NCI-H82 (cell line): ENCODE measurements at regions not wholly inside any gene's neighbourhood (a gene's known extent, or its start where the extent isn't known, plus 50 kb on each side); places are given as distances from the start of the nearest gene placed in this dataset.
A peak's percentile ranks its signal among the peaks of the same experiment; 100 is the strongest.
"Not testable (repeated sequence)": the region's sequence is repeated elsewhere in the genome, so short reads cannot be mapped to it uniquely, and the experiment has no call there.

Source experiments
- DNase-seq: peaks from one replicate; lab custom pipeline; 2025; lab: John Stamatoyannopoulos, UW

- DNase-seq: no peak
Measured at GRCh38 chr14:58752771-58753201, 115.0 kb downstream of the DACT1 start.

DNA sequence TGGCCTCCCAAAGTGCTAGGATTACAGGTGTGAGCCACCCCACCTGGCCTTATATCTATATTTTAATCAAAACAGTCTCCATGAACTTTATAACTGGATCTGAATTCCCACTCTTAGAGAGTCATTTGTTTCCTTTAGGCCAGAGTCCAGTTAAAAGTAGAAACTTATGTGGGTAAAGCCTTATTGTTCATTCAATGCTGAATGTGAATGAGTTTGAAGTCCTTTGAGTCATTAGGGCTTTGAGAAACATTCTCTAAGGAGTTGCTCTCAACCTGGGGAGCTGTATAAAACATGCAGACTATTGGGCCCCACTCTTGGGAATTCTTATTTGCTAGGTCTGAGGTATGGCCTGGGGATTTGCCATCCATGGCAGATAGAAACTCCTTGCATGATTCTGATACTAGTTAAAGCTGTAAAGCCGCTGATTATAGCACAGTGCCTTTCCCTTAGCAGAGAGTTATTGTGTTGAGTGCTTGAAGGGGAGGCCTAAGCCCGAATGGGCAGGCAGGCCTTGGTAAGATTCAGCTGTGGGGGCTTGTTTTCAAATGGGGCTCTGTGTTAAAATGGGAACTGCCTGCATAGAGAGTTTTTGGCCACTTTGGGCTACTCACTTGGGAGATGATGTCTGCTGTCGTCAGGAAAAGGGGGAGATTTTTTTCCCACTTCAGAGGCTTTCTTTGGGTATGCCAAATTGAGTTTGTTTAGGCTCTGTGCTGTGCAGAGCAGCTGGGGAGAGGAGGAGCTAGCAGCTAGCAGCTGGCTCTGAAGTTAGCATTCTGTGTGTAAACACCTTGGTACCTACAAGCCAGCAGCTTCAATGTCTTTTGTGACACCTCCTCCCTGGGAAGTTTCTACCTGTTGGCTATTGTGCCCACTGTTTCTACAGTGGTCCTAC is 117.5 kb downstream of the DACT1 start:
- DNase-seq: peak; percentile 69

- DNase-seq: no peak
Measured at GRCh38 chr14:58760121-58760520, 122.4 kb downstream of the DACT1 start.

DNA sequence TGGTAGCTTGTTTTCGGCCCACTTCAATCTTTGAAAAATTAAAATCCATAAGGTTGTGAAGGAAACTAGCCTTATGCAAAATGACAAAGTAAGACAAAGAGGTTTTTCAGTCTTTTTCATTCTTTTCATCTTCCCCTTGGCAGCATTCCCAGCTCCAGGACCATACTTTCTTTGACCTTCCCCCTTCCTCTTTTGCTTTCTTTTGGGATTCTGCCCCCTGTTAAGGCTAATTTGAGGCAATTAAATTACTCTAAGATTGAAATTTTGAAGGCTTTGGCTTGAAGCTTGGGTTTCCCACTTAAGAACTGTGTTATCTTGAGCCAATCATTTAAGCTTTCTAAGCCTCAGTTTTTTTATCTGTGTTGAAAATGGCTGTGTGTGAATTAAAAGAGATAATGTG is 124.9 kb downstream of the DACT1 start:
- no peak for DNase-seq

- DNase-seq: peak; percentile 86
Measured at GRCh38 chr14:58763210-58763609, 125.4 kb downstream of the DACT1 start.

DNA sequence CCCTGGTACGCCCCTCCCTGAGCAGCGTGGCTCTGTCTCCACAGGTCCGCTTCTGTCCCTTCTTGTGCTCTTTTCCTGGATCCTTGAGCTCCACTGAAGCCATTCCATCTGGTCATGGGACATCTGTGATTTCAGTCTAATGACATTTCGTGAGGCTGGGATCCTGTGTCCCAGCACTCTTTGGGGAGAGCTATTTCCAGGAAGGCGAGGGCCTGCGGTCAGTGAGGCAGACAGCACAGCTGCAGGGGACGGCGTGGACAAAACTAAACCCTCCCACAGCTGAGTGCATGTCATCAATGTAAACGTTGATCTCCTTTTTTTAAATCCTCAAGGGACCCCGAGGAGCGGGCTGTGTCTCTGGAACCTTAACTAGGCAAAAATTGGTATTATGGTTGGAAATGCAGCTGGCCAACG is 127.7 kb downstream of the DACT1 start:
- DNase-seq: peak; percentile 94

DNA sequence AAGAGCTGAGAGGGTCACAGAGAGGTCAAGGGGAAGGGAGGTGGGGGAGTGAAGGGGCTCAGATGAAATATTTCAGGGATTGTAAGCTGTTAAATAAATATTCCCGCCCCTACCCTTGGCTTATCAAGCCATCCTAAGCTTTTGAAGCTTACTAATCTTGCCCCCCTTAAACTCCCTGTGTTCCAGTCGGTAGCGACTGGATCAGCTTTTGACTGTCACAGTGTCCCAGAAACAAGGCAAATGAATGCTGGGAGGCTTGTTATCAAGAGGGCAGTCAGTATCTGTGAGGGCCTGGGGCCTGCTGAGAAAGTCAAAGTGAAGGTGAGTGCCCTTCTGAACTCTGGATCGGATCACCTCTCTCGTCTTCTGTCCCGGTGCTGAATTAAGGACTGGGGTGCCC is 128.1 kb downstream of the DACT1 start:
- DNase-seq: no peak

DNA sequence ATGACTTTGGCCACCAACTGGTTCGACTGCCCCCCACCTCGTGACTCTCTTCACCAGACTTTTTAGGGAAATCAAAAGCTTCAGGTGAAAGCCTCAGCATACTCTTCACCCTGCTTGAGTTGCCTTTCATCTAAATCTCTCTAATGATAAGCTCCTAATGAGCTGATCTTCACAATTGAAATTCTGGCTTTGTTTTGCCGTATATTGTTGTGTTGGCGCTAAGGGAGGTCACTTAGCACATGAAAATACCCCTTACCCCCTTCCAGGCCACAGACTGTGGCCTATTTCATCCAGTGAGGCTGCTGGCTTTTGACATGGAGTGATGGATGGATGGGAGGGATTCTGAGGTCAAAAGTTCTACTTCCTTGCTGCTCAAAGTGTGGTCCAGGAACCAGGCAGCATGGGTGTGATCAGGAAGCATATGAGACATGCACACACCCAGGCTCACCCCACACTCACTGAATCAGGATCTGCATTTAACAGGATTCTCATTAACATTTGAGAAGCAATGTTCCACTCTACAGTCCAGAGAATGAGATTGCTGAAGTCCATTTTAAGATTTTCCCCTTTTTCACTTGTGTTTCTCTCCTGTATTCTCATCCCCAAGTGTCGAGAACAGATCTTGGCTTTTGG is 131.4 kb downstream of the DACT1 start:
- DNase-seq: peak; percentile 80

- no peak for DNase-seq
Measured at GRCh38 chr14:58769771-58770170, 132.0 kb downstream of the DACT1 start.

- DNase-seq: peak; percentile 25
Measured at GRCh38 chr14:58770491-58770982, 132.8 kb downstream of the DACT1 start.

GRCh38 chr14:58771016-58771415 is 133.3 kb downstream of the DACT1 start:
- DNase-seq: no peak

DNA sequence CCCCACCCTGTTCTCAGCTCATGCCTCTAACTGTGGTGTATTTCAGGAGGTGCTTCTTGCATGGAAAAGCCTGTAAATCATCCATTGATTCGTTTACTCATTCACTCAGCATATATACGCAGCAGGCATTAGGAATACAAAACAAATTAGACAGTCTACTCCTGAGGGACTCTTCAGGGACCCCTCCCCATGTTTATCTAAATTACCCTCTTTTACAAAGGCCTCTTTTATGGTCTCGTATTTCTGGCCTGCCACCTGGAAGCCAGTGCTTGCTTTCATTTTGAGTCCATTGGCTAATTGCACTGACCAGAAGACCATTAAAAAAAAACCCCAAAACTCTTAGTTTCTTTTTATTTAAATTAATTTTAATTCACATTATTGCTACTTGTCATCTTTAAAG is 134.4 kb downstream of the DACT1 start:
- no peak for DNase-seq

GRCh38 chr14:58772794-58773620 is 135.2 kb downstream of the DACT1 start:
- peak; percentile 91 for DNase-seq

- DNase-seq: no peak
Measured at GRCh38 chr14:58774531-58774930, 136.8 kb downstream of the DACT1 start.

- DNase-seq: not testable (repeated sequence)
Measured at GRCh38 chr14:58775130-58775529, 137.4 kb downstream of the DACT1 start.

DNA sequence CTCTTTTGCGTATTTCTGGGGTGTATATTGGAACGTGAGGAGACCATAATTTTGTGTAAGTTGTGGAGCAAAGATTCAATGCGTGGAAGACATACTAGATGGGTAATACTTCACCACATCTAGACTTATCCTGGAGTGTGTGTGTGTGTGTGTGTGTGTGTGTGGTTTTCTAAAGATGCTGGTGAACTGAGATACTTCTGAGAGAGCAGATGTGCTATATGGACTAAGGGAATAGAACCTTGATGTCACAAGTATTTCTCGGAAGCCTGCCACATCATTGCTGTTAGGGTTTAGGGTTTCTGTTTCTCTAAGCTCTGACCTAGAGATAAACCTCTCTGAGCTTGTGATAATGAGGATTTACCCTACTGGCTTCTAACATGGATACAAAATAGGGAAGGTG is 138.8 kb downstream of the DACT1 start:
- DNase-seq: peak; percentile 37

- no peak for DNase-seq
Measured at GRCh38 chr14:58777541-58777979, 139.8 kb downstream of the DACT1 start.

GRCh38 chr14:58778202-58778601 is 140.4 kb downstream of the DACT1 start:
- no peak for DNase-seq

DNA sequence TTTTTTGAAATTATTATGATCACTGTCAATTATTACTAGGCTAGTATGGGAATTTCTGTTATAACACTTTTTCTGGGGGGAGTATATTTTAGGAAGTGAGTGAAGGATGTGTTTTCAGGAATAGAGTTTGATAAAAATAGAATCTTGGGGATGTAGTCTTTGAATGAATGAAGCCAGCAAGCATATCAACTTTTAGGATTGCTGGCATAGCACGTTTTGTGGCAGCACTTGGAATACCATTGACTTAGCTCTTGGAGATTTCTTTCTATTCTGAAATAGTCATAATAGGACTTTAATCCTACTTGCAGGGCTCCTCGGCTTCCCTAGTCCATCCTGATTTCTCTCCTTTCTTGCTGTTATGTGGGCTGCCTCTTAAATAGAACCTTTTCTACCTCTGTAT is 141.6 kb downstream of the DACT1 start:
- DNase-seq: no peak

- DNase-seq: no peak
Measured at GRCh38 chr14:58780185-58780584, 142.4 kb downstream of the DACT1 start.

DNA sequence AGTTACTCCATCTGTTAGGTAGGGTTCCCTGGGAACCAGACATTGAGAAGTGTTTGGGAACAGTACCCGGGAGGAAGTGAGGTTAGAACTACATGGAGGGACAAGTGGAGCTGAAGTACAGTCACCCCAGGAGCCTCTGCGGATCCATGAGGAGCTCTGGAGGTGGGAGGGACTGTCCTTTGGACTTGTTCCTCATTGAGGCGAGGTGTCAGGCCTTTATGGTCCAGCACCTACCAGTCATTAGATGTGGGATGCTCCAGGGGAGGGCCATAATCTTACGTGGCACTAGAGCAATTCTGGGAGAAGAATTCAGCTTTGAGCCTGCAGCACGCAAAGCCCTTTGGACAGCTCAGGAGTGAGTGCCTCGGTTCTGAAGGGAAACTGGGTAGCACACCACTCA is 142.8 kb downstream of the DACT1 start:
- DNase-seq: no peak

DNA sequence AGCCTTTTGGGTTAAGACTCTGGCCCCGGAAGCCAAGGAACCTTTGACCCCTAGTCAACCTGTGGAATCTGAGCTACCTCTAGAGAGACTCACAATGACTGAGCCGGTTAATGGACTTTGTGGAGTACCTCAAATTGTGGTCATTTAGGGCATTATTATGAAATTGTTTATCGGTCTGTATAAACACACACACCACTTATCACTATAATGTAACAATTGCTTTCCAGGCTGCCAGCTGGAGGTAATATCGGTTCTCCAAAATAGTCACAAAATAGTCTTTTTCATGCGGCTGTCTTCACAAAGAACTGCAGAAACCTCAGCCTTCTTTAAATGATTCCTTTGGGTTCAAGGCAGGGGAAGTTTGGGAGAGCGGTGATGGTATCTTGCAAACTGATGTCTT is 144.2 kb downstream of the DACT1 start:
- no peak for DNase-seq
